CD4-positive, alpha-beta T cell treated with Interleukin-12 subunit alpha and Interleukin-12 subunit beta, for 1 hour (primary cell): ENCODE measurements at regions not wholly inside any gene's neighbourhood (a gene's known extent, or its start where the extent isn't known, plus 50 kb on each side); places are given as distances from the start of the nearest gene placed in this dataset.
"Not testable (repeated sequence)": the region's sequence is repeated elsewhere in the genome, so short reads cannot be mapped to it uniquely, and the experiment has no call there.

Experiments used
- DNase-seq: peaks from one replicate; pipeline ENCODE4 v3.0.0-alpha.2; 2020

DNA sequence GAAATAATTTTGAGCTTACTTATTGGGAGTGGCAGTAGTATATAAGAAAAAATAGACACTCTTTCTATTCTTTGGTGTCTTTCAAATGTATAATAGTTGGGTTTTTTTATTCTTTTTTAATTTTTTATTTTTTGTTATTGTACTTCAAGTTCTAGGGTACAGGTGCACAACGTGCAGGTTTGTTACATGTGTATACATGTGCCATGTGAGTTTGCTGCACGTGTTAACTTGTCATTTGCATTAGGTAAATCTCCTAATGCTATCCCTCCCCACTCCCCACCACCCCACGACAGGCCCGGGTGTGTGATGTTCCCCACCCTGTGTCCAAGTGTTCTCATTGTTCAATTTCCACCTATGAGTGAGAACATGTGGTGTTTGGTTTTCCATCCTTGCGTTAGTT, 1552.4 kb upstream of the B3GALT2 start:
- DNase-seq = not testable (repeated sequence)

DNA sequence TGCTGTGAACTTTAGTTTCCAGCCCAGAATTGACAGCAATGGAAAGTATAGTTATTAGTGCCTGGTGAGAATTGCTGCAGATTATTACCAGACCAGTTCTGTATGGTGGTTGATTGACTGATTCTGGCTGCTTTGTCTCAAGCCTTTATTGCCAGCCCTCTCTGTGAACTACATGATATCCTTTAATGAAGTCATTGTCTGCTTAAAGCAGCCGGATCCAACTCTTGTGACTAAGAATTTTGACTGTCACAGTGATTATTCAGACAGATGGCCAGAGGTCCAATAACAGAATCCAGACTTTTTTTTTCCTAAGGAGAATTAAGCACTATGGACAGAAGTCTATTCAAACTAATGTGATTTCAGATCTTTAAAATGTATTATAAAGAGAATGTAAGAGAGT, 1548.6 kb upstream of the B3GALT2 start:
- DNase-seq = no peak

DNA sequence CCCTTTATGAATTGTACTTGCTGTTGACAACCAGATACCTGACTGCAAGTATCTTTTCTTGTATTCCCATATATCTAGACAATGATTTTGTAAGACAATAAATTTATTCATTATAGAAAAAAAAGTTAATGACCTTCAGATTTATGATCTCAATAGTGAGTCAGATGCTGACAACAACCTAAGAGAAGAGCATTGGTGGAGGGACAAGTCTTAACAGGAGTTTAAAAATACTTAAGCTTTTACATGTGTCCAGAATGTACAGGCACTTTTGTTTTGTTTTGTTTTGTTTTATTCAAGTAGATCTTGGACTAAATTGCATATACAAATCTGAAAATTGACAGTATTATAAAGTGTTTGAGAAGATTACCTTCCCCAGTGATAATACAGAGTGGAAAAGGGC, 1544.6 kb upstream of the B3GALT2 start:
- DNase-seq = no peak

DNA sequence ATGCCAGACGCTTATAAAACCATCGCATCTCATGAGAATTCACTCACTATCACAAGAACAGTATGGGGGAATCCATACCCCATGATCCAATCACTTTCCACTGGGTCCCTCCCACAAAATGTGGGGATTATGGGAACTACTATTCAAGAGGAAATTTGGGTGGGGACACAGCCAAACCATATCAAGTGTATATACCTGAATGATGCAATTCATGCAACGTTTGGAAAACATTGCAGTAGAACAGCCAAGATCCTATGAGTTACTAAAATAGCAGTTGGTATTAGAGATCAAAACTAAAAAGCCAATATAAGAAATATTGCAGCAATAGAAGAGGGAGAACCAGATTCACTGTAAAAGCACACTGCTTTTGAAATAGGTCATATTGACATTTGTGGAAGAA, 1543.9 kb upstream of the B3GALT2 start:
- DNase-seq = no peak

DNA sequence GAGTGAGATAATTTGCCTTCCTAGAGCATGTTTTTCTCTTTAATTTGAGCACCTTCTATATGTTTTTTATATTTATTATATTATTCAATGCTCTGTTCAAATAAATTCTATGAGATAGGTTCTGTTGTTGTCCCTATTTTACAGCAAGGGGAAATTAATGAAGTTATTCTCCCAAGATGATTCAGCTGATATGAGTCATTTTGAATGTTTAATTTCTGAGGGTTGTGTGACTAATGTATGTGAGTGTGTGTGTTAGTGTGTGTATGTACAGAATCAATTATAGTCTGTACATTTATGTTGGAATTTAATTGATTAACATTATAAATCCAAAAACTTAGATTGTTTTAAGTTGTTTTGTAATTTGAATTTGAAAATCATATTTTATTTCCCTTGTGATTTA, 1536.7 kb upstream of the B3GALT2 start:
- DNase-seq = no peak

DNA sequence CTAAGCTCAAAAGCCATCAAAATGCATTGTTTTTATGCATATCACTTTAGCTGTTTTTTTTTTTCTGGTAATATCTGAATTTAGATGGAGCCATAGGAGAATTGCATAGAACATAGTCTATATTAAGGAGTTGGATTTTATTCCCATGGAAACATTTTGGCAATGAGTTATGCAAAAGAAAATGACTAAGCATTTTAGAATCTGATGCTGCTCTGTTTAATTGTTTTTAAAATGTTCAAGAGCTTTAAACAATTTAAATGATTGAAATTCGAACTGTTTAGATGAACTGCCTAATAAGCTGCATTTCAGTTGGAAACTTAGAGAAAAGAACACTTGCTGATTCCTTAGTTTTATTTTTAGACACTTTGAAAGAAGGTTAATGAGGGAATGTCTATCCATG, 1531.5 kb upstream of the B3GALT2 start:
- no peak for DNase-seq

DNA sequence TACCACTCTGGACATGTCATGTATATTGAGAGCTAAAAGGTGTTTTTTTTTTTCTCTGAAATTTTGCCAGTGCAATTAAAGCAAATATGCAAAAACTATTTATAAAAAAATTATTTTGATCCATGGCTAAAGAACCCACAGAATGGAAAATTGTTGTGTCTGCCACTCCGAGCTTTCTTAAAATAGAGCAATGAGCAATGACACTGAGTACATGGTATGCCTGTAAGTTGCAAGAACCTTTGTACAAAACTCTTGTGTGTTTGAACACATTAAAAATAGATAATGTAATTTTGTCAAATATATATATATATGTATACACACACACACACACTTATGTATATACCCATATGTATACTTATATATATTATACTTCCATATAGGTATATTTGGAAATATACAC, 1530.9 kb upstream of the B3GALT2 start:
- no peak for DNase-seq

DNA sequence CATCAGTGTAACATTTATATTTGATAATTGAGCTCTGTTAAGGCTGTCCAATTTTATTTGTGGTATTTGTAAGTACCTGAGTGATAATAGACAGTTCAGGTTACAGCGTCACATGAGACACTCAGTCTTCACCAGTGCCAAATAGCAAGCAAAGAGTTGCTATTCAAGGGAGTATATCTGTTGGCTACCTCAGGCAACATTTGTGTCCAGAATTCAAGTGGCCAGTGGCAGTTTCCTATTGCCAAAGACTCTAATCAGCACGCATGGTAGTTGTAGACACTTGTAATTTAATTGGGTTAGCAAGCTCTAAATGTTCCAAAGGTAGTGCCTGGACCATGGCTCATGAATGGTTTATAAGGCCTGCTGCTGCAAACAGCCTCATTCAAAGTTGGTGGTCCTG, 1524.3 kb upstream of the B3GALT2 start:
- no peak for DNase-seq

DNA sequence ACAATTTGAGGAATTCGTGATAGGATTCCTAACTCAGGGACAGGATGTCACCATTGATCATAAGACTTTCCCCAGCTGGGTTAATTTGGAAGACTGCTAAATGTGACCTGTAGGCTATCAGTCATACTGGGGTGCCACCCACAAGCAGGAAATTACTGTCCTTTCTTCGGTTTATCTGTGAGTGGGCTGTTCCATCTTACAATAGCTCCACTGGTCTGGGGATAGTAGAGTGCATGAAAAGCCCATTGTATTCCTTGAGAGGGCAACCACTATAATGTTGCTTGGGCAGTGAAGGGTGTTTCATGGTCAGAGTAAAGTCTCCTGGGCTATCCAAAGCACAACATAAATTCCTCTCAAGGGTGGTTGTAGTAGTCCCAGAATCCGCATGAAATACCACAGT, 1523.0 kb upstream of the B3GALT2 start:
- DNase-seq = no peak

DNA sequence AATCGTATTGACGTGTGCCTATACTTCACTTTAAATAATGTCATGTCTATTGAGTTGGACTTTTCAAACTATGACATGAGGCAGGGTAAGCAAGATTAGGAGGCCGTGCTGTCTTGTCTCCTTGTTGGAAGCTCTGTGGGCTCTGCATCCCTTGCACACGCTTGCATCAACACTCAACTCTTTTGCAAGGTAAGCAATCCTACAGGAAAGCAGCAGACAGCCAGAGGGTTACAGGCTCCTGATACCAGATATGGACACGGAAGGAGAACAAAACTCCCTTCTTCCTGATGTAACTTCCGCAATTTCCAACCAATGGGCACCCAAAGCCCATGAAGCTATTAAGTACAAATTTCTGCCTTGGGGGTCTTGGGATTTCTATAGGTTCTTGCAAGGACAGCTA, 1520.7 kb upstream of the B3GALT2 start:
- no peak for DNase-seq

DNA sequence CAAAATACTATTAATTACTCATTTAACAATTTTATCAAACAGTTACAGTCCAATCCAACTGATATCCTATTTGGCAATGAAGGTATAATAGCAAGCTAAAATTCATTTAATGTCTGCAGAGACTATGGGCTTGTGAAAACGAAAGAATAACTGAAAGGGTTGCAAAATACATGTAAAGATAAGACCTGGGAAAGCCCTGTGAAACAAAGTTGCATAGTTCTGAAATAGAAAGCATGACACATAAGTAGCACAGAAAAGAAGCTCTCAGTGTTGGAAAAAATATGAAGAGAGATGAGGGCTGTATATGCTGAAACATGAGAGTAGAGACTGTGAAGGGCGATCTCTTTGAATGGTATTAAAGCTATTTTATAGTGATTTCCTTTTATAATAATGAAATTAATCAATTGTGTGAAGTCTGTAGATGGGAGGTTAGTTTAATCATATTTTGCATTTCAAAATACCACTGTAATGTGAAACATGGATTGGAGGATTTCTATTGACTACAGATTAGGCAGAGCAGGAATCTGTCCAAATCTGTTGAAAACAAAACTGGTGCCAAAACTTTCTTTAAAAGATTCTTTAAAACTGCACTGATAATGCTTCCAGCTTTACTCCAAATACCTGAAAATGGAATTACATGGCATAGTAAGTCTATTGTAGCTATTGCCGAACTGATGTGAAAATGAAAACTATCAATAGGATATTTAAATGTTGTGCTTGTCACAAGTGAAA, 1518.9 kb upstream of the B3GALT2 start:
- no peak for DNase-seq

DNA sequence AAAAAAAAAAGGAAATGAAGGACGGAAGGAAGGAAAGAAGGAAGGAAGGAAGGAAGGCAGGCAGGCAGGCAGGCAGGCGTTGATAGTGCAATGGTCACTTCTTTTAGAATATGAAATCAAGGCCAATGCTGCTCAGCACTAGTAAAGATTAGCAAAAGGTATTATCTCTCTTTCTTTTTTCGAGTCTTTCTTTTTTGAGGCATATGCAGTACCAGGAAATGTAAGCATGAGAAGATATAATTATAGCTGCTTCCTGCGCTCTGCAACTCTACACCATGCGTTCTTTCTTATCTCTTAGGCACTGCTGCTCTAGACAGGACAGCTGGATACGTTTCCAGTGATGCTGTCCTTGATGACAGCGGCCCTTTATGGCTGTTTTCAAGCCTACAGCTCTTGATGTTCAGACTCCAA, 1512.5 kb upstream of the B3GALT2 start:
- no peak for DNase-seq

DNA sequence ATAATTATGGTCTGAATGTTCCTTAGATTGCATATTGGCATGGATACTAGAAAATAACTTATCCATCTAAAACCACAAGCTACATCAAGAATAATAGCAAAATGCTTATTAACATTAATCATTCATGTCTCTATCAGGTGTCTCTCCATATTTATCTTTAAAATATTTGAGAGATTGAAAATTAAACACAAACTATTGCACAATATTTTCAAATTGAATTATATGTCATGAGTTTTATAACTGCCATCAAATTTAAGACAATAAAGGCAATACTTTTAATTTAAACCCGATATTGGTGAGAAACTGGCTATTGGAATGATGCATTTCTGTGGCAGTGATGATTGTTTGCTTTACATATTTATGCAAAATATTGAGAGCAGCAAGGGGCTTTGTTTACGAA, 1506.8 kb upstream of the B3GALT2 start:
- DNase-seq = no peak

DNA sequence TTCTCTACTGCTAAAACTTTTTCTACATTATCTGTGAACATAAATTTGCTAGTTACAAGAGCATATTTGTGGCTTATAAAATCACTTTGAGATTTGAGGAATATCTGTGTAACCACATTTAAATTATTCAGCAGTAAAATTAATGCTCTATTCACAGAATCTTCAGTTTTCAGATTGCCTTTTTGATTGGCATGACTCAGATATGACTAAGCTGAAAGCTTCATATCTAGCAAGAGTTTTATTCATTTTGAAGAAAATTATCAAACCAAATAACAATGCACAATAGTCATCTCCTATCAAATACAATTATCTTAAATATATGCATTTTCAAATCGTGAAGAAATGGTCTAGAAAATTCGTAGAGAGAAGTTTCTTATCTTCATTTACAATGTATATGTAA, 1498.2 kb upstream of the B3GALT2 start:
- DNase-seq = no peak

DNA sequence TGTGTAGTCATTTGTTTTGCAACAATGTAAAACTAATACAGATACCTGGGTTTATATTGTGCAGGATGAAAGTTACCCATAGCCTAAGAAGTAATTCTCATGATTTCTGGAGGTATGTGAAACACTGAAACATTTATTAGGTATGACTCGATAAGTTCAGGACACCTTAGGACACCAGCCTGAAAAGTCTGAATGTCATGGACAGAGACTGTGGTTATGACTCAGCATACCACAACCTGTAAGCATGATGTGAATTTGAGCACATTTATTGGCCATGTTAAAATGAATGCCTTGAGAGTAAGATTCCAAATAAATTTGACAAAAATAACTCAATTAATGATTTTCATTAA, 1471.7 kb upstream of the B3GALT2 start:
- DNase-seq = no peak

DNA sequence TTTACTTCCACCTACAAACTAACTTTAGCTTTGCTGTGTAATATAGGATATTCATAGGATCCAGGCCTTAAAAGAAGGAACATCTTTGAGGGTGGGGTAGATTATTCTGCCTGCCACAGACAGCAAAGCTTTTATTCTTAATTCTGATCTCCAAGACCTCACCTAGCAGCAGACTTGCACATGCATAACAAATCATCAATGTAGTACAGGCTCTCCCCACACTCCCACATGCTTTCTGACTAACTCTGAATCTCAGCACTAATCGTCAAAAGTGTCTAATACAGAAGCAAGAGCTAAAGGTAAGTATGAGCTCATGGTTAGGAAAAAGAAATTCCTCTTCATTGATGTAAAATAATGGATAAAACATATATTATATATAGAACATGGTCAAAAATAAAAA, 1468.5 kb upstream of the B3GALT2 start:
- DNase-seq = no peak

DNA sequence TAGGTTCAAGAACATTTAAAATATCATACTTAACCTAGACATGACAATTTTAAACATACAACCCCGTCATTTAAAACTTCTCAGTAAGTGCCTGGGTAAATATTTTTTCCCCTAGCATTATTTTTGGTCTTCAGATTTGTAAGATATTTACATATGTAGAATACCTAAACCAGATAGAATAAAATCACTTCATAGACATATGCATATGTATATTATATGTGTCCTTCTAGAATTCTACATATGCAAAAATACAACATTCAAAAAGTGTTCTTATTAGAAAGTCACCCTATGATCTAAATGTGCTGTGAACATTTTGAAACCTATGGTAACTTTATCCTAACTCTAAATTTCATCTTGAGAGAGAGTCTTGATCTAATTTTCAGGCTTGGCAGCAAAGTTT, 1467.0 kb upstream of the B3GALT2 start:
- no peak for DNase-seq

DNA sequence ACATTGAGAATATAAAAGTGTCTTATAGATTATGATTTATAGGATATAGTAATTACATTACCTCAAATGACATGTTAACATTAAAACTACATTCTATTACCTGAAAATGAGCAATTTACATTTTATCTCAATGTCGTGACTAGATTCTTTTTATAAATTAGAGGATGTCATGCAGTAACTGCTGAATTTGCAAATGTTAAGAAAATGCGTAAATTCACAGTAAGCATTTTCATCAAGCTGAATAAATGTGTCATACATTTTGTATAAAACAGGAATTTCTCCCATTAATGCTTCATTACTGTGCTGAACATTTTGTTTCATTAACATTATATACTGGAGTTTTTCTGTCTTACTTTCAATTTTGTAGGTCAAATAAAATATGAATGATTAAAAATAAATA, 1460.7 kb upstream of the B3GALT2 start:
- no peak for DNase-seq

DNA sequence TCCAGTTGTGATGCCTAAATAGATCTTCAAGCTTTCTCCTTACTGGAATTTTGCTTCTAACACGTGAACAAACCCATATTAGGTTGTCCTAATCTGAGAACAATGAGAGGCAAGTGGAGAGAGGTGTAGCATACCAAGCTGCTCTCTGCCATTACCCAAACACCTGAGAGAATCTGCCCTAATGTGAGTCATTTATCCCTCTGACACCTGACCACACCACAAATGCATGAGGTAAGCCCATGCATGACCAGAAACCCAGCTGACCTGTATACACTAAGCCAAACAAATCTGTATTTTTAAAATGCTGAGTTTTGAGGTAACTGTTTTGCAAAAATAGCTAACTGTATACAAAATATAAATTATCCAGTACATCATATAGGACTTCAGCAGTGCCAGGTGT, 1458.1 kb upstream of the B3GALT2 start:
- no peak for DNase-seq

DNA sequence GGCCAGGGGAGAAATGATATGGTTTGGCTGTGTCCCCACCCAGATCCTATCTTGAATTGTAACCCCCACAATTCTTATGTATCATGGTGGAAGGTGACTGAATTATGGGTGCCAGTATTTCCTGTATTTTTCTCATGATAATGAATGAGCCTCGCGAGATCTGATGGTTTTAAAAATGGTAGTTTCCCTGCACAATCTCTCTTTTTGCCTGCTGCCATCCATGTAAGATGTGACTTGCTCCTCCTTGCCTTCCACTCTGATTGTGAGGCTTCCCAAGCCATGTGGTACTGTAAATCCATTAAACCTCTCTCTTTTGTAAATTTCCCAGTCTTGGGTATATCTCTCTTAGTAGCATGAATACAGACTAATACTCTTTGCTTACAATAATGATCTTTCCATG, 1453.9 kb upstream of the B3GALT2 start:
- no peak for DNase-seq

DNA sequence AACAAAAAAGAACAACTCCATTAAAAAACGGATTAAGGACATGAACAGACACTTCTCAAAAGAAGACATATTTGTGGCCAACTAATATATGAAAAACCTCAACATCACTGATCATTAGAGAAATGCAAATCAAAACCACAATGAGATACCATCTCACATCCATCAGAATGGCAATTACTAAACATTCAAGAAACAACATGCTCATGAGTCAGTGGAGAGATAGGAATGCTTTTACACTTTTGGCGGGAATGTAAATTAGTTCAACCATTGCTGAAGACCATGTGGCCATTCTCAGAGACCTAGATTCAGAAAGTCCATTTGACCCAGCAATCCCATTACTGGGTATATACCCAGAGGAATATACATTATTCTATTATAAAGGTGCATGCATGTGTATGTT, 1442.6 kb upstream of the B3GALT2 start:
- no peak for DNase-seq

DNA sequence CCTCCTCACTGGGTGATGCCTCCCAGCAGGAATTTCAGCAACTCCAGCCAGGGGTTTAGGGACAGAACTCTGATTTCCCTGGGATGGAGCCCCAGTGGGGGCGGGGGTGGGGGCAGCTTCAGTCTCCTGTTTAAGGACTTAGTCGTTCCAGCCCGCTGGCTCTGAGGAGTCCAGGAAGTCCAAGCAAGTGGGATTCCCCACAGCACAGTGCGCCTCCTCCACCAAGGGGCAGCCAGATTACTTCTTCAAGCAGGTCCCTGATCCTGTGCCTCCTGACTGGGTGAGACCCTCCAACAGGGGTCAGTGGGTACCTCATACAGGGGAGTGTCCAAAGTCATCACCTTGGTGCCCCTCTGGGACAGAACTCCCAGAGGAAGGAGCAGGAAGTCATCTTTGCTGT, 1438.4 kb upstream of the B3GALT2 start:
- no peak for DNase-seq

DNA sequence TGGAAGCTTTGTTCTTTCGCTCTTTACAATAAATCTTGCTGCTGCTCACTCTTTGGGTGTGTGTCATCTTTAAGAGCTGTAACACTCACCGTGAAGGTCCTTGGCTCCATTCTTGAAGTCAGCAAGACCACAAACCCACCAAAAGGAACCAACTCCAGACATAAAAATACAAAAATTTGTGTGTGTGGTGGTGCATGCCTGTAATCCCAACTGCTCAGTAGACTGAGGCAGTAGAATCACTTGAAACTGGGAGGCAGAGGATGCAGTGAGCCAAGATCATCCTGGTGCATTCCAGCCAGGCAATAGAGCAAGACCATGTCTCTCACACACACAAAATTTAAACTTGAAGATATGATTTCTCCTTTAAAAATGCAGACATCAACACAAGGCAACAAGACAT, 1431.7 kb upstream of the B3GALT2 start:
- DNase-seq = no peak

DNA sequence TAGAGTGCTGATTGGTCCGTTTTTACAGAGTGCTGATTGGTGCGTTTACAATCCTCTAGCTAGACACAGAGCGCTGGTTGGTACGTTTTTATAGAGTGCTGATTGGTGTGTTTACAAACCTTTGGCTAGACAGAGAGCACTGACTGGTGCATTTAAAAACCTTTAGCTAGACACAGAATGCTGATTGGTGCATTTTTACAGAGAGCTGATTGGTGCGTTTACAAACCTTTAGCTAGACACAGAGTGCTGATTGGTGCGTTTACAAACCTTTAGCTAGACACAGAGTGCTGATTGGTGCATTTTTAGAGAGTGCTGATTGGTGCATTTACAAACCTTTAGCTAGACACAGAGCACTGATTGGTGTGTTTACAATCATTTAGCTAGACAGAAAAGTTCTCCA, 1430.9 kb upstream of the B3GALT2 start:
- not testable (repeated sequence) for DNase-seq

DNA sequence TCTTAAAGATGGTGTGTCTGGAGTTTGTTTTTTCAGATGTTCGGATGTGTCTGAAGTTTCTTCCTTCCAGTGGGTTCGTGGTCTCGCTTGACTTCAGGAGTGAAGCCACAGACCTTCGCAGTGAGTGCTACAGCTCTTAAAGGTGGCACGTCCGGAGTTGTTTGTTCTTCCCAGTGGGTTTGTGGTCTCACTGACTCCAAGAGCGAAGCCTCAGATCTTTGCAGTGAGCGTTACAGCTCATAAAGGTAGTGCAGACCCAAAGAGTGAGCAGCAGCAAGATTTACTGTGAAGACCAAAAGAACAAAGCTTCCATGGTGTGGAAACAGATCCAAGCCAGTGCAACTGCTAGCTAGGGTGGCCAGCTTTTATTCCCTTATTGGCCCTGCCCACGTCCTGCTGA, 1430.4 kb upstream of the B3GALT2 start:
- DNase-seq = no peak

DNA sequence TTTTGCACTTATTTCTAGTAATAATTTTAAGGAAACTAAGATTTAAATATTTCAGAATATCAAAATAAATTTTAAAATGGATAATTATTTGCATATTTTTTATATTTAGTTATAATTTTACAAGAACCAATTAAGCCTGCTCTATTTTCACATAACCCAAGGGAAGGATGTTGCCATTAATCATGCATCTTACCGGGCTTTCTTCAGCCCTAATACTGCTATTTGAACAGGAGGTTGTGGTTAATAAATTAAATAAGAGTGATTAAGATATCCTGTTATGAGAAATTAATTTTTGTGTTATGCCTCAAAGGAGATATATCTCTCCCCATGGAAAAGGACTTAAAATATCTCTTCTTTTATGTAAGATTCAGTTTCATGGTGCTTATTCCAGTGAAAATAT, 1415.8 kb upstream of the B3GALT2 start:
- no peak for DNase-seq
